ENCODE measurements at regions not wholly inside any gene's neighbourhood (a gene's known extent, or its start where the extent isn't known, plus 50 kb on each side); places are given as distances from the start of the nearest gene placed in this dataset.

DNA sequence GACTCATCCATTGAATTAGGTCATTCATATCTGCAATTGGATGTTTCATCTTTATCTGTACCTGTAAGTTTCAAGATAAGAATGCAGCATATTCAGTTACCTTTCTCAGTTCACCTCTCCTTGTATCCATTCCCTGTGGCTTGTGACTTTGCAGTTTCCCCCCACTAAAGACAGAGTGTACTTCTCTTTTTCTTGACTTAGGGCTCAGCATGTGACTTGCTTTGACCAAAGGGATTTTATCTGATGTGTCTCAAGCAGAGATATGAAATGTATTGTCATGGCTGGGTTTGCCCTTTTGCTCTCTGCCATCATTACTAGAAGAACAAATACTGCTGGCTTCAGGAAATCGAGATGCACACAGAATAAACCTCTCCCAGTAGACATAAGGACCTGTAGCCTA is 754.8 kb downstream of the ADGRL2 start:
- intact Hi-C loops (cut with DNase I), result no loop called here
- 0 to 50% (median 24%) methylated on average over 1 of the region's 1 CpG for WGBS, 4 donors
- Histone ChIP-seq H3K4me1 (replicated peaks in 1 of 2) (no peaks in the 10 kb centered on the region), H3K27me3 (no peaks in the 10 kb centered on the region), H3K4me3 (no peak overlapping the region), H3K27ac (no peak overlapping the region), H3K36me3 (replicated peaks in 1 of 2) (no peaks in the 10 kb centered on the region), H3K9me3 (replicated peaks in 1 of 3) (no peaks in the 10 kb centered on the region)
- DNase-seq, result no peak
- TF ChIP-seq POLR2A (IDR thresholded peaks at IDR 0.05) (no peak), CTCF (IDR thresholded peaks at IDR 0.05) (no peak)

DNA sequence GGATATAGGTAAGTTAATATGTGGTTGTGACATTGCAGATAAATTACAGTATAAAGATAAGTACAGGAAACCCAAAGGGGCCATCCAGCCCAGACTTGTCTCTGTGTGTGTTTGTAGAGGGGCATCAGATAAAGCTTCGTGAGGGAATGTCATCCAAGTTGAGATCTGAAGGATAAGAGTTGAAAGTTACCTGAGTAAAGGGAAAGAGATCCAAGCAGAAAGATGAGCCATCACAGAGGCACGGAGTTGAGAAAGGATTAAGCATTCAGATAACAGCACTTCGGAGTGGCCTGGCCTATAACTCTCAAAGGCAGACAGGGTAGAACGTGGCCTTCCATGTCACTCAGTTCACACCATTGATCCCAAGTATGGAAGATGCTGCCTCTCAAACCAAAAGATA is 749.1 kb downstream of the ADGRL2 start:
- no peak for DNase-seq
- Histone ChIP-seq H3K9me3 (replicated peaks in 1 of 3) (peaks cover 0 to 5% (median 0%) of the 10 kb centered on the region in 3 donors), H3K4me1 (replicated peaks in 1 of 2) (no peaks in the 10 kb centered on the region), H3K27me3 (no peaks in the 10 kb centered on the region), H3K4me3 (no peak overlapping the region), H3K27ac (no peak overlapping the region), H3K36me3 (replicated peaks in 1 of 2) (no peaks in the 10 kb centered on the region)
- TF ChIP-seq POLR2A (IDR thresholded peaks at IDR 0.05) (no peak), CTCF (IDR thresholded peaks at IDR 0.05) (no peak)
- intact Hi-C loops (cut with DNase I), result no loop called here
- 79 to 89% (median 83%) methylated on average over 4 of the region's 4 CpGs for WGBS, 4 donors

DNA sequence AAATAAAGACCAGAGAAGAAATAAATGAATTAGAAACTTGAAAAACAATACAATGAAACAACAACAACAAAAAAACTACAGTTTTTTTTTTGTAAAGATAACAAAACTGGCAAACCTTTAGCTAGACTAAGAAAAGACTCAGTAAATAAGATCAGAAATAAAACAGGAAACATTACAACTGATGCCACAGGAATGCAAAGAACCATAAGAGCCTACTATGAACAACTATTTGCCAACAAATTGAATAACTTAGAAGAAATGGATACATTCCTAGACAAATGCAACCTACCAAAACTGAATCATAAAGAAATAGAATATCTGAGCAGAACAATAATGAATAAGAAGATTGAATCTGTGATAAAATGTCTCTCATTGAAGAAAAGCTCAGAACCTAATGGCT is 742.0 kb downstream of the ADGRL2 start:
- H3K27ac ChIP-seq, result no peak overlapping the region
- TF ChIP-seq POLR2A (IDR thresholded peaks at IDR 0.05) (no peak), CTCF (IDR thresholded peaks at IDR 0.05) (no peak)
- H3K27me3 ChIP-seq, result no peaks in the 10 kb centered on the region
- H3K4me1 ChIP-seq (replicated peaks in 1 of 2), result no peaks in the 10 kb centered on the region
- intact Hi-C loops (cut with DNase I), result no loop called here
- no peaks in the 10 kb centered on the region for H3K9me3 ChIP-seq (replicated peaks in 1 of 3)
- no peaks in the 10 kb centered on the region for H3K36me3 ChIP-seq (replicated peaks in 1 of 2)
- H3K4me3 ChIP-seq, result no peak overlapping the region
- no peak for DNase-seq

DNA sequence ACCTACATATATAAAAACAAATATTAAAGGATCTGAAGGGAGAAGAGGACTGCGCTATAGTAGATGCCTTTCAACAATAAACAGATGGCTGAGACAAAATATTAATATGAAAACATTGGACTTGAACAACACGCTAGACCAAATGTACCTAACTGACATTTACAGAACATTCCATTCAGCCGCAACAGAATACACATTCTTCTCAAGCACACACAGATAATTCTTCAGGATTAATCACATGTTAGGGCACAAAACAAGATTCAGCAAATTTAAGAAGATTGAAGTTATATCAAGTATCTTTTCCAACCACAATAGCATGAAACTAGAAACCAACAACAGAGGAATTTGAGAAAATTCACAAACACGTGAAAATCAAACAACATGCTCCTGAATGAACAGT is 741.4 kb downstream of the ADGRL2 start:
- Histone ChIP-seq H3K27ac (no peak overlapping the region), H3K4me3 (no peak overlapping the region), H3K36me3 (replicated peaks in 1 of 2) (no peaks in the 10 kb centered on the region), H3K9me3 (replicated peaks in 1 of 3) (no peaks in the 10 kb centered on the region), H3K27me3 (no peaks in the 10 kb centered on the region), H3K4me1 (replicated peaks in 1 of 2) (no peaks in the 10 kb centered on the region)
- intact Hi-C loops (cut with DNase I), result no loop called here
- no peak for DNase-seq
- WGBS, 4 donors, result 84 to 93% (median 88%) methylated on average over 4 of the region's 4 CpGs
- TF ChIP-seq POLR2A (IDR thresholded peaks at IDR 0.05) (no peak), CTCF (IDR thresholded peaks at IDR 0.05) (no peak)

All from adrenal gland (tissue), 9 donors.